ENCODE measurements at regions not wholly inside any gene's neighbourhood (a gene's known extent, or its start where the extent isn't known, plus 50 kb on each side); places are given as distances from the start of the nearest gene placed in this dataset.

- TF ChIP-seq CTCF (conservative IDR thresholded peaks at IDR 0.05; ENCODE audit: low read depth, low read length) = no peak
- no peak for TF ChIP-seq EZH2 (IDR thresholded peaks at IDR 0.05; ENCODE audit: borderline replicate concordance, low read depth, low read length, poor library complexity, severe bottlenecking)
Observed at GRCh38 chr11:97234016-97234415, 844.2 kb downstream of the JRKL start.

All from A673 (cell line).